ENCODE measurements at regions not wholly inside any gene's neighbourhood (a gene's known extent, or its start where the extent isn't known, plus 50 kb on each side); places are given as distances from the start of the nearest gene placed in this dataset.

DNA sequence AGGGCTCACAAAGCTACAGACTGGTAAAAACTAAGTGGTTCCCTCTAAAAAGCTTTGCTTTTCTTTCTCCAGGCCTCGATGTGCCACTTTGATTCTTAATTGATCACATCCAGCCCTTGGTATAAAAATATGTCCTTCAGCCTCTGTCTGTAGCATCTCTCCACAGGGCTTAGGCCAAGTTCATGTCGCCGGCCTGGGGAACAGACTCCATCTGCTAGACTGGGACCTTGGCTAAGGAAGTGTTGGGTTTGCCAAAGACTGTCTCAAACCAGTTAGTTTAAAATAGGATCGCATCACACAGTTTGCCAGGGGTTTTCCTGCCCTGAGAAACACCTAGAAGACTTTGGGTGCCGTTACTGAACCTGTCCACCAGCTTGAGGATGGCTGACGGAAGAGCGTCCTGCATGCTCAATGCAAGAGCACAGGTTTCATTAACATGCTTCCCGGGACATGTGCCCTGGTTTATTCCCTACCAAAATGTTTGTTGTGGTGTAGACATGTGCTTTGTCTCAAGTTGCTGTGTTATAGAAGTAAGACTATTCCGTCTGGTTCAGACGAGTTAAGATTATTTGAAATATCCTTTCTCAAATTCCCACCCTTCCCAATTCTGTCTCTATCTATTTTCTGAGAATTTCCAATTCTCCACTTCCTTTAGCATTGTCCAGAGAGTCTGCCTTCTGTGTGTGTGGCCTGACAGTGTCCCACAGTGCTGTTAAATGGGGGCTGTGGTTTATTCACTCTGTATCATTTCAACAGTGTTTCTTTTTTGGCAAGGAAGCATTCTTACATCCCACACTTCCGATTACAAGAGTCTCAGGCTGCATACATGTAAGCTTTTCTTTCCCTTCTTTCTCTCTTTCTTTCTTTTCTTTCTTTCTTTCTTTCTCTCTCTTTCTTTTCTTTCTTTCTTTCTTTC, 334.7 kb downstream of the INHBA start:
- no peak for TF ChIP-seq CEBPB (IDR thresholded peaks at IDR 0.05)
- TF ChIP-seq POLR2A (IDR thresholded peaks at IDR 0.05; ENCODE audit: low read length) = no peak
- TF ChIP-seq, protein P1, sequence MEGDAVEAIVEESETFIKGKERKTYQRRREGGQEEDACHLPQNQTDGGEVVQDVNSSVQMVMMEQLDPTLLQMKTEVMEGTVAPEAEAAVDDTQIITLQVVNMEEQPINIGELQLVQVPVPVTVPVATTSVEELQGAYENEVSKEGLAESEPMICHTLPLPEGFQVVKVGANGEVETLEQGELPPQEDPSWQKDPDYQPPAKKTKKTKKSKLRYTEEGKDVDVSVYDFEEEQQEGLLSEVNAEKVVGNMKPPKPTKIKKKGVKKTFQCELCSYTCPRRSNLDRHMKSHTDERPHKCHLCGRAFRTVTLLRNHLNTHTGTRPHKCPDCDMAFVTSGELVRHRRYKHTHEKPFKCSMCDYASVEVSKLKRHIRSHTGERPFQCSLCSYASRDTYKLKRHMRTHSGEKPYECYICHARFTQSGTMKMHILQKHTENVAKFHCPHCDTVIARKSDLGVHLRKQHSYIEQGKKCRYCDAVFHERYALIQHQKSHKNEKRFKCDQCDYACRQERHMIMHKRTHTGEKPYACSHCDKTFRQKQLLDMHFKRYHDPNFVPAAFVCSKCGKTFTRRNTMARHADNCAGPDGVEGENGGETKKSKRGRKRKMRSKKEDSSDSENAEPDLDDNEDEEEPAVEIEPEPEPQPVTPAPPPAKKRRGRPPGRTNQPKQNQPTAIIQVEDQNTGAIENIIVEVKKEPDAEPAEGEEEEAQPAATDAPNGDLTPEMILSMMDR (IDR thresholded peaks at IDR 0.05) = no peak
- TF ChIP-seq BHLHE40 (IDR thresholded peaks at IDR 0.05; ENCODE audit: low read depth, low read length) = no peak
- no peak for TF ChIP-seq RFX5 (IDR thresholded peaks at IDR 0.05)
- no peak for TF ChIP-seq RCOR1 (IDR thresholded peaks at IDR 0.05; ENCODE audit: low read depth, low read length)
- no peak for TF ChIP-seq EP300 (IDR thresholded peaks at IDR 0.05)
- TF ChIP-seq CHD4 (IDR thresholded peaks at IDR 0.05; ENCODE audit: borderline replicate concordance) = no peak

Measured in A549 (cell line).